H1 (cell line): ENCODE measurements at regions not wholly inside any gene's neighbourhood (a gene's known extent, or its start where the extent isn't known, plus 50 kb on each side); places are given as distances from the start of the nearest gene placed in this dataset.

Experiments
- CTCF ChIP-seq, 3 experiments: IDR thresholded peaks; 1 replicate in 2 of 3; 2 replicates in 1 of 3; pipeline versions ENCODE4 v1.5.1 to v1.6.1; 2011; ENCODE audit warnings: low read length in 3 of 3, mild to moderate bottlenecking in 3 of 3, inconsistent platforms in 2 of 3, low read depth in 1 of 3, moderate library complexity in 1 of 3; ENCODE audit not compliant: insufficient read depth in 1 of 3; ENCODE audit errors: control extremely low read depth in 1 of 3
- EGR1 ChIP-seq: IDR thresholded peaks from 2 replicates; pipeline ENCODE4 v1.6.1; 2011; ENCODE audit warnings: low read depth, low read length, borderline replicate concordance
- GTF2F1 ChIP-seq: IDR thresholded peaks from 2 replicates; pipeline ENCODE4 v1.6.1; 2012; ENCODE audit warnings: low read depth, low read length, improper control_type of control experiment, borderline replicate concordance
- JUN ChIP-seq: IDR thresholded peaks from 2 replicates; pipeline ENCODE4 v1.6.1; 2011; ENCODE audit warnings: low read depth, mild to moderate bottlenecking, improper control_type of control experiment, low read length
- KDM1A ChIP-seq: fragments of 200-600, 300-600 bp; sonication (generic); IDR thresholded peaks from 2 replicates; pipeline ENCODE4 v1.7.1; 2016; ENCODE audit warnings: mild to moderate bottlenecking, low read length, borderline replicate concordance
- POLR2A ChIP-seq, 2 experiments: IDR thresholded peaks; 1 replicate in 1 of 2; 2 replicates in 1 of 2; pipeline ENCODE4 v1.6.1; 2011; ENCODE audit warnings: low read depth in 2 of 2, low read length in 2 of 2, mild to moderate bottlenecking in 2 of 2; ENCODE audit errors: control extremely low read depth in 1 of 2
- POLR2AphosphoS5 ChIP-seq: IDR thresholded peaks from 2 replicates; pipeline ENCODE4 v1.6.1; 2011; ENCODE audit warnings: low read depth, low read length
- RFX5 ChIP-seq: IDR thresholded peaks from 2 replicates; pipeline ENCODE4 v1.6.1; 2011; ENCODE audit warnings: low read depth, low read length, improper control_type of control experiment, borderline replicate concordance
- TAF1 ChIP-seq: IDR thresholded peaks from 2 replicates; pipeline ENCODE4 v1.6.1; 2011; ENCODE audit warnings: mild to moderate bottlenecking, low read depth, low read length

- TF ChIP-seq GTF2F1, result no peak
- no peak for TF ChIP-seq TAF1
- no peak for TF ChIP-seq CTCF (IDR thresholded peaks at IDR 0.05; ENCODE audit: control extremely low read depth in 1 of 3, insufficient read depth in 1 of 3, low read depth in 1 of 3, low read length in 3 of 3)
- TF ChIP-seq POLR2A (IDR thresholded peaks at IDR 0.05; ENCODE audit: control extremely low read depth in 1 of 2, low read depth in 2 of 2, low read length in 2 of 2), result no peak
- TF ChIP-seq JUN, result no peak
- no peak for TF ChIP-seq POLR2AphosphoS5
- no peak for TF ChIP-seq RFX5
- TF ChIP-seq EGR1, result no peak
- no peak for TF ChIP-seq KDM1A
Observed at GRCh38 chr7:22875470-22875869, 52.8 kb upstream of the TOMM7 start.
